Neuronal stem cell (in vitro differentiated cells): ENCODE measurements at regions not wholly inside any gene's neighbourhood (a gene's known extent, or its start where the extent isn't known, plus 50 kb on each side); places are given as distances from the start of the nearest gene placed in this dataset.

Source experiments
- DNase-seq: peaks from one replicate; pipeline ENCODE4 v3.0.0-alpha.2; 2013; ENCODE audit warnings: low spot score
- H2AFZ ChIP-seq: one replicate; pipeline ENCODE4 v1.6.1; 2013; ENCODE audit warnings: mild to moderate bottlenecking, low read length, inconsistent platforms
- H2AK5ac ChIP-seq: 2 replicates; pipeline ENCODE4 v1.6.1; 2013; ENCODE audit warnings: low read depth, mild to moderate bottlenecking, inconsistent platforms, low read length, moderate library complexity, mixed read lengths
- H2BK120ac ChIP-seq: 2 replicates; pipeline ENCODE4 v1.6.1; 2013; ENCODE audit warnings: low read depth, mild to moderate bottlenecking, inconsistent platforms, low read length, moderate library complexity, mixed read lengths
- H2BK12ac ChIP-seq: one replicate; pipeline ENCODE4 v1.6.1; 2013; ENCODE audit warnings: low read length, inconsistent platforms
- H2BK15ac ChIP-seq: 2 replicates; pipeline ENCODE4 v1.6.1; 2013; ENCODE audit warnings: mild to moderate bottlenecking, low read length, inconsistent platforms, mixed read lengths
- H2BK5ac ChIP-seq: one replicate; pipeline ENCODE4 v1.6.1; 2013; ENCODE audit warnings: inconsistent platforms, mild to moderate bottlenecking, low read length, moderate library complexity
- H3K14ac ChIP-seq: one replicate; pipeline ENCODE4 v1.6.1; 2013; ENCODE audit warnings: low read length, inconsistent platforms
- H3K18ac ChIP-seq: 2 replicates; pipeline ENCODE4 v1.6.1; 2013; ENCODE audit warnings: low read length, inconsistent platforms
- H3K23ac ChIP-seq: 2 replicates; pipeline ENCODE4 v1.6.1; 2013; ENCODE audit warnings: low read depth, mild to moderate bottlenecking, mixed read lengths, low read length, inconsistent platforms; ENCODE audit not compliant: poor library complexity
- H3K27ac ChIP-seq: replicated peaks from 3 replicates; pipeline ENCODE4 v1.5.1; 2013; ENCODE audit warnings: low read length, inconsistent platforms
- H3K27me3 ChIP-seq, 3 experiments: 2 replicates each; pipeline ENCODE4 v1.6.1; 2013; ENCODE audit warnings: low read length in 3 of 3, mild to moderate bottlenecking in 2 of 3, inconsistent platforms in 1 of 3, low read depth in 1 of 3, mixed read lengths in 1 of 3, moderate library complexity in 1 of 3; ENCODE audit not compliant: control insufficient read depth in 3 of 3, insufficient read depth in 3 of 3
- H3K36me3 ChIP-seq, 2 donors: replicated peaks in 1 of 2; 2 replicates each; pipeline ENCODE4 v1.6.1; 2013; ENCODE audit warnings: low read length in 2 of 2; ENCODE audit not compliant: control insufficient read depth in 2 of 2, insufficient read depth in 2 of 2
- H3K4ac ChIP-seq: 2 replicates; pipeline ENCODE4 v1.6.1; 2013; ENCODE audit warnings: inconsistent platforms, mild to moderate bottlenecking, low read length, moderate library complexity
- H3K4me1 ChIP-seq, 2 donors: 1 replicate in 1 of 2; 2 replicates in 1 of 2; pipeline ENCODE4 v1.6.1; 2013; ENCODE audit warnings: low read length in 2 of 2, low read depth in 1 of 2; ENCODE audit not compliant: control insufficient read depth in 2 of 2, insufficient read depth in 1 of 2
- H3K4me2 ChIP-seq: one replicate; pipeline ENCODE4 v1.6.1; 2013; ENCODE audit warnings: mild to moderate bottlenecking, low read length, inconsistent platforms; ENCODE audit not compliant: insufficient read depth, poor library complexity, severe bottlenecking
- H3K4me3 ChIP-seq, 2 donors: 2 replicates each; pipeline ENCODE4 v1.5.1; 2013; ENCODE audit warnings: low read length in 2 of 2, mild to moderate bottlenecking in 2 of 2, inconsistent platforms in 1 of 2, moderate library complexity in 1 of 2
- H3K79me1 ChIP-seq: one replicate; pipeline ENCODE4 v1.6.1; 2013; ENCODE audit warnings: low read depth, mild to moderate bottlenecking, inconsistent platforms, low read length, moderate library complexity
- H3K9ac ChIP-seq: one replicate; pipeline ENCODE4 v1.6.1; 2013; ENCODE audit warnings: mild to moderate bottlenecking, low read depth, low read length, inconsistent platforms; ENCODE audit not compliant: poor library complexity
- H3K9me3 ChIP-seq, 2 donors: replicated peaks in 1 of 2; 2 replicates each; pipeline versions ENCODE3 to v1.6.1; 2013; ENCODE audit warnings: low read length in 2 of 2, mild to moderate bottlenecking in 2 of 2, inconsistent platforms in 1 of 2, low read depth in 1 of 2, mixed read lengths in 1 of 2, moderate library complexity in 1 of 2; ENCODE audit not compliant: control insufficient read depth in 2 of 2, insufficient read depth in 1 of 2
- H4K8ac ChIP-seq: one replicate; pipeline ENCODE4 v1.6.1; 2013; ENCODE audit warnings: low read depth, mild to moderate bottlenecking, inconsistent platforms, low read length, moderate library complexity
- H4K91ac ChIP-seq: one replicate; pipeline ENCODE4 v1.6.1; 2013; ENCODE audit warnings: low read length, low read depth, mild to moderate bottlenecking, inconsistent platforms; ENCODE audit not compliant: poor library complexity
- WGBS, 2 donors: extraction: QIAGEN DNeasy Blood & Tissue Kit; methylation state at CpG; one replicate each; pipeline ENCODE4 v1.1.7; 2013; ENCODE audit warnings: missing lambda C conversion rate in 2 of 2, mixed read lengths in 1 of 2; ENCODE audit not compliant: insufficient read length in 2 of 2, insufficient replicate concordance in 1 of 2; ENCODE audit errors: extremely low coverage in 2 of 2; 5-methylcytosine and 5-hydroxymethylcytosine counted together

- Histone ChIP-seq H2BK12ac (no peak overlapping the region), H2AK5ac (no peak overlapping the region), H3K4ac (no peak overlapping the region), H3K4me1 (peaks cover 0 to 4% of the 10 kb centered on the region in 2 donors), H3K4me3 (no peak overlapping the region), H3K27ac (no peak overlapping the region), H3K14ac (no peak overlapping the region), H3K23ac (no peak overlapping the region), H3K9ac (no peak overlapping the region), H2AFZ (no peak overlapping the region), H3K36me3 (no peaks in the 10 kb centered on the region), H2BK15ac (no peak overlapping the region), H4K8ac (no peak overlapping the region), H3K9me3 (no peaks in the 10 kb centered on the region), H3K27me3 (no peaks in the 10 kb centered on the region), H3K18ac (no peak overlapping the region), H2BK5ac (no peak overlapping the region), H2BK120ac (no peak overlapping the region), H3K4me2 (no peak overlapping the region), H4K91ac (no peak overlapping the region), H3K79me1 (no peaks in the 10 kb centered on the region)
- WGBS, 2 donors, result no CpG with 5 or more reads among the region's 12 CpGs
- no peak for DNase-seq
Measured at GRCh38 chr21:35578831-35579471, 481.4 kb downstream of the SETD4 start.

GRCh38 chr21:35578347-35578782 lies 482.0 kb downstream of the SETD4 start:
- Histone ChIP-seq H2BK15ac (no peak overlapping the region), H3K14ac (no peak overlapping the region), H3K4me3 (no peak overlapping the region), H3K36me3 (no peaks in the 10 kb centered on the region), H2BK5ac (no peak overlapping the region), H4K8ac (no peak overlapping the region), H3K23ac (no peak overlapping the region), H3K27ac (no peak overlapping the region), H2BK12ac (no peak overlapping the region), H3K4me1 (peaks cover 0 to 4% of the 10 kb centered on the region in 2 donors), H3K18ac (no peak overlapping the region), H2BK120ac (no peak overlapping the region), H3K4me2 (no peak overlapping the region), H3K4ac (no peak overlapping the region), H2AK5ac (no peak overlapping the region), H4K91ac (no peak overlapping the region), H3K79me1 (no peaks in the 10 kb centered on the region), H2AFZ (no peak overlapping the region), H3K27me3 (no peaks in the 10 kb centered on the region), H3K9ac (no peak overlapping the region), H3K9me3 (no peaks in the 10 kb centered on the region)
- no peak for DNase-seq
- whole genome bisulfite sequencing, 2 donors, result no CpG with 5 or more reads among the region's 6 CpGs

GRCh38 chr21:35575280-35575915 lies 484.9 kb downstream of the SETD4 start:
- Histone ChIP-seq H3K23ac (no peak overlapping the region), H2AFZ (no peak overlapping the region), H2BK12ac (no peak overlapping the region), H3K36me3 (no peaks in the 10 kb centered on the region), H4K8ac (no peak overlapping the region), H3K4ac (no peak overlapping the region), H2AK5ac (no peak overlapping the region), H3K27ac (no peak overlapping the region), H2BK5ac (no peak overlapping the region), H3K9me3 (no peaks in the 10 kb centered on the region), H2BK120ac (no peak overlapping the region), H3K4me1 (peaks cover 0 to 2% of the 10 kb centered on the region in 2 donors), H3K4me2 (no peak overlapping the region), H3K9ac (no peak overlapping the region), H3K14ac (no peak overlapping the region), H2BK15ac (no peak overlapping the region), H4K91ac (no peak overlapping the region), H3K4me3 (no peak overlapping the region), H3K79me1 (no peaks in the 10 kb centered on the region), H3K27me3 (no peaks in the 10 kb centered on the region), H3K18ac (no peak overlapping the region)
- no peak for DNase-seq
- no CpG with 5 or more reads among the region's 3 CpGs for WGBS, 2 donors

- WGBS, 2 donors, result no CpG with 5 or more reads among the region's 6 CpGs
- Histone ChIP-seq H4K8ac (no peak overlapping the region), H3K23ac (no peak overlapping the region), H3K36me3 (no peaks in the 10 kb centered on the region), H2BK120ac (no peak overlapping the region), H3K27ac (no peak overlapping the region), H3K4ac (no peak overlapping the region), H3K4me2 (no peak overlapping the region), H2AFZ (no peak overlapping the region), H3K4me3 (no peak overlapping the region), H2BK5ac (no peak overlapping the region), H3K14ac (no peak overlapping the region), H3K9ac (no peak overlapping the region), H3K18ac (no peak overlapping the region), H2BK12ac (no peak overlapping the region), H3K4me1 (peaks cover 0 to 2% of the 10 kb centered on the region in 2 donors), H3K9me3 (no peaks in the 10 kb centered on the region), H3K79me1 (no peaks in the 10 kb centered on the region), H4K91ac (no peak overlapping the region), H2BK15ac (no peak overlapping the region), H2AK5ac (no peak overlapping the region), H3K27me3 (no peaks in the 10 kb centered on the region)
- DNase-seq, result no peak
Measured at GRCh38 chr21:35573472-35574374, 486.6 kb downstream of the SETD4 start.
